Smooth muscle cell (in vitro differentiated cells): ENCODE measurements at regions not wholly inside any gene's neighbourhood (a gene's known extent, or its start where the extent isn't known, plus 50 kb on each side); places are given as distances from the start of the nearest gene placed in this dataset.

ENCODE experiments used
- DNase-seq: peaks from one replicate; lab custom pipeline; 2025; ENCODE audit not compliant: unreplicated experiment; lab: John Stamatoyannopoulos, UW
- H2AFZ ChIP-seq: fragments of 200-600 bp; sonication (generic); 2 replicates; pipeline ENCODE4 v1.6.0; 2016; ENCODE audit warnings: antibody characterized with exemption, low read depth, mild to moderate bottlenecking
- H3F3A ChIP-seq: fragments of 200-600 bp; sonication (generic); 2 replicates; pipeline ENCODE4 v1.6.0; 2017; ENCODE audit warnings: antibody characterized with exemption, low read depth
- H3K27ac ChIP-seq: fragments of 200-600 bp; sonication (generic); 2 replicates; pipeline ENCODE4 v1.5.1; 2016; ENCODE audit warnings: low read depth, mild to moderate bottlenecking
- H3K27me3 ChIP-seq: fragments of 200-600 bp; sonication (generic); 2 replicates; pipeline ENCODE4 v1.6.1; 2016; ENCODE audit warnings: low read depth, mild to moderate bottlenecking
- H3K36me3 ChIP-seq: fragments of 200-600 bp; sonication (generic); 2 replicates; pipeline ENCODE4 v1.5.1; 2016; ENCODE audit warnings: low read depth
- H3K4me1 ChIP-seq: fragments of 200-600 bp; sonication (generic); 2 replicates; pipeline ENCODE4 v1.5.1; 2016; ENCODE audit warnings: low read depth
- H3K4me2 ChIP-seq: fragments of 200-600 bp; sonication (generic); 2 replicates; pipeline ENCODE4 v1.6.0; 2016; ENCODE audit warnings: mild to moderate bottlenecking
- H3K4me3 ChIP-seq: fragments of 200-600 bp; sonication (generic); 2 replicates; pipeline ENCODE4 v1.5.1; 2016; ENCODE audit warnings: mild to moderate bottlenecking
- H3K79me2 ChIP-seq: fragments of 200-600 bp; sonication (generic); 2 replicates; pipeline ENCODE4 v1.6.0; 2016; ENCODE audit warnings: low read depth, mild to moderate bottlenecking
- H3K9ac ChIP-seq: fragments of 200-600 bp; sonication (generic); 2 replicates; pipeline ENCODE4 v1.6.0; 2016; ENCODE audit warnings: low read depth
- H3K9me3 ChIP-seq: fragments of 200-600 bp; sonication (generic); replicated peaks from 2 replicates; pipeline ENCODE4 v1.5.1; 2016; ENCODE audit warnings: low read depth
- H4K20me1 ChIP-seq: fragments of 200-600 bp; sonication (generic); 2 replicates; pipeline ENCODE4 v1.6.0; 2016; ENCODE audit warnings: low read depth
- CTCF ChIP-seq: fragments of 200-600 bp; sonication (generic); IDR thresholded peaks from 2 replicates; pipeline ENCODE4 v1.5.1; 2017; ENCODE audit warnings: borderline replicate concordance, mild to moderate bottlenecking, antibody characterized with exemption; ENCODE audit not compliant: insufficient read depth, poor library complexity, severe bottlenecking
- WGBS: methylation state at CpG from one replicate; pipeline ENCODE4 v1.1.7; 2016; ENCODE audit warnings: low lambda C conversion rate; 5-methylcytosine and 5-hydroxymethylcytosine counted together

GRCh38 chr1:38551318-38552307 is 308.0 kb downstream of the RRAGC start:
- 92% methylated on average over 19 of the region's 19 CpGs for WGBS
- Histone ChIP-seq H3F3A (no peaks in the 10 kb centered on the region), H3K4me3 (no peak overlapping the region), H3K79me2 (no peaks in the 10 kb centered on the region), H3K9ac (no peak overlapping the region), H2AFZ (no peak overlapping the region), H3K4me1 (no peaks in the 10 kb centered on the region), H3K4me2 (no peak overlapping the region), H3K27ac (no peak overlapping the region), H3K9me3 (no peaks in the 10 kb centered on the region), H3K27me3 (peaks cover 24% of the 10 kb centered on the region), H3K36me3 (no peaks in the 10 kb centered on the region), H4K20me1 (no peaks in the 10 kb centered on the region)
- no peak for DNase-seq
- TF ChIP-seq CTCF, result no peak

GRCh38 chr1:38549191-38549590 is 310.4 kb downstream of the RRAGC start:
- H3K36me3 ChIP-seq, result no peaks in the 10 kb centered on the region
- WGBS, result 84% methylated on average over 3 of the region's 3 CpGs
- TF ChIP-seq CTCF, result no peak
- H3K27ac ChIP-seq, result no peak overlapping the region
- no peaks in the 10 kb centered on the region for H4K20me1 ChIP-seq
- H3K9me3 ChIP-seq, result no peaks in the 10 kb centered on the region
- H3K79me2 ChIP-seq, result no peaks in the 10 kb centered on the region
- H3K4me1 ChIP-seq, result no peaks in the 10 kb centered on the region
- H3K4me2 ChIP-seq, result no peak overlapping the region
- H3K4me3 ChIP-seq, result no peak overlapping the region
- no peak for DNase-seq
- no peaks in the 10 kb centered on the region for H3F3A ChIP-seq
- no peak overlapping the region for H2AFZ ChIP-seq
- H3K9ac ChIP-seq, result no peak overlapping the region
- peaks cover 16% of the 10 kb centered on the region for H3K27me3 ChIP-seq

- no peaks in the 10 kb centered on the region for H3K79me2 ChIP-seq
- H3K4me2 ChIP-seq, result no peak overlapping the region
- no peaks in the 10 kb centered on the region for H3K36me3 ChIP-seq
- no peaks in the 10 kb centered on the region for H3K4me1 ChIP-seq
- no peak for DNase-seq
- H3K9me3 ChIP-seq, result no peaks in the 10 kb centered on the region
- 82% methylated on average over 6 of the region's 6 CpGs for WGBS
- no peaks in the 10 kb centered on the region for H4K20me1 ChIP-seq
- H3K27me3 ChIP-seq, result peaks cover 16% of the 10 kb centered on the region
- H3K27ac ChIP-seq, result no peak overlapping the region
- TF ChIP-seq CTCF, result no peak
- H3K4me3 ChIP-seq, result no peak overlapping the region
- H3K9ac ChIP-seq, result no peak overlapping the region
- H2AFZ ChIP-seq, result no peak overlapping the region
- H3F3A ChIP-seq, result no peaks in the 10 kb centered on the region
Observed at GRCh38 chr1:38547321-38547720, 312.3 kb downstream of the RRAGC start.
